AG10803 (cell line): ENCODE measurements at regions not wholly inside any gene's neighbourhood (a gene's known extent, or its start where the extent isn't known, plus 50 kb on each side); places are given as distances from the start of the nearest gene placed in this dataset.

Experiments used
- DNase-seq: peaks from one replicate; pipeline ENCODE4 v3.0.0; 2010; ENCODE audit warnings: low read depth
- H3K4me3 ChIP-seq: 2 replicates; pipeline ENCODE4 v1.5.1; 2011; ENCODE audit warnings: mild to moderate bottlenecking, low read length, control low read depth
- TF ChIP-seq, protein P1 (sequence below): conservative IDR thresholded peaks from 2 replicates; pipeline ENCODE4 v1.5.1; 2011; ENCODE audit warnings: mild to moderate bottlenecking, low read length, control low read depth, inconsistent platforms

- DNase-seq, result no peak
- TF ChIP-seq, protein P1, sequence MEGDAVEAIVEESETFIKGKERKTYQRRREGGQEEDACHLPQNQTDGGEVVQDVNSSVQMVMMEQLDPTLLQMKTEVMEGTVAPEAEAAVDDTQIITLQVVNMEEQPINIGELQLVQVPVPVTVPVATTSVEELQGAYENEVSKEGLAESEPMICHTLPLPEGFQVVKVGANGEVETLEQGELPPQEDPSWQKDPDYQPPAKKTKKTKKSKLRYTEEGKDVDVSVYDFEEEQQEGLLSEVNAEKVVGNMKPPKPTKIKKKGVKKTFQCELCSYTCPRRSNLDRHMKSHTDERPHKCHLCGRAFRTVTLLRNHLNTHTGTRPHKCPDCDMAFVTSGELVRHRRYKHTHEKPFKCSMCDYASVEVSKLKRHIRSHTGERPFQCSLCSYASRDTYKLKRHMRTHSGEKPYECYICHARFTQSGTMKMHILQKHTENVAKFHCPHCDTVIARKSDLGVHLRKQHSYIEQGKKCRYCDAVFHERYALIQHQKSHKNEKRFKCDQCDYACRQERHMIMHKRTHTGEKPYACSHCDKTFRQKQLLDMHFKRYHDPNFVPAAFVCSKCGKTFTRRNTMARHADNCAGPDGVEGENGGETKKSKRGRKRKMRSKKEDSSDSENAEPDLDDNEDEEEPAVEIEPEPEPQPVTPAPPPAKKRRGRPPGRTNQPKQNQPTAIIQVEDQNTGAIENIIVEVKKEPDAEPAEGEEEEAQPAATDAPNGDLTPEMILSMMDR, result no peak
- no peak overlapping the region for H3K4me3 ChIP-seq
These were observed 177.7 kb downstream of the MYCN start for GRCh38 chr2:16117791-16118610.

DNA sequence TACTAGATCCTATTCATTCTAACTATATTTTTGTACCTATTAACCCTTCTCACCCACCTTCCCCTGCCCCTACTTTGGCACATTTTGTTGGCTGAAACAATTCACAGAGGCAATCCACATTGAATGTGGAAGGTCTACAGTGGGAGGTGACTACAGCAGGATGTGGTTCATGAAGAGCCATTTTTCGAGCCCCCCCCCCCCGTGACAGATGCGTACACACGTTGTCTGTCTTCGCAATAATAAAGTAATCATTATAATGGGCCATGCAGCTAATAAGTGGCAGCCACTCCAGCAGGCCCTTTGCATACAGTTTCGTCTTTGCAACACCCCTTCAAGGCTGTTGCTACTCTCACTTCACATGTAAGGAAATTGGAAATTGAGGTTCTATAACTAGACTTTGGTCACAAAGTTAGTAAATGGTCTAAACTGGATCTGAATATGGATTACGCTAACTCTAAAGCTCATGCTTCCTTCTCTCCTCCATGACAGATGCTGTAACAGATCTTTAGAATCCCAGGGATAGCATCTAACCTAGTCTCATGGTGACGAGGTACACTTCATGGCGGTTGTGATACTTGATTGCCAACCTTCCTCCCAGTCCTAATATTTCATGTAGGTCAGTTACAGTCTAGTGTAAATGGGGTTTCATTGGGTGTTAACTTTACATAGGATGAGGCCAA is 176.8 kb downstream of the MYCN start:
- TF ChIP-seq, protein P1, result no peak
- H3K4me3 ChIP-seq, result no peak overlapping the region
- DNase-seq, result no peak

DNA sequence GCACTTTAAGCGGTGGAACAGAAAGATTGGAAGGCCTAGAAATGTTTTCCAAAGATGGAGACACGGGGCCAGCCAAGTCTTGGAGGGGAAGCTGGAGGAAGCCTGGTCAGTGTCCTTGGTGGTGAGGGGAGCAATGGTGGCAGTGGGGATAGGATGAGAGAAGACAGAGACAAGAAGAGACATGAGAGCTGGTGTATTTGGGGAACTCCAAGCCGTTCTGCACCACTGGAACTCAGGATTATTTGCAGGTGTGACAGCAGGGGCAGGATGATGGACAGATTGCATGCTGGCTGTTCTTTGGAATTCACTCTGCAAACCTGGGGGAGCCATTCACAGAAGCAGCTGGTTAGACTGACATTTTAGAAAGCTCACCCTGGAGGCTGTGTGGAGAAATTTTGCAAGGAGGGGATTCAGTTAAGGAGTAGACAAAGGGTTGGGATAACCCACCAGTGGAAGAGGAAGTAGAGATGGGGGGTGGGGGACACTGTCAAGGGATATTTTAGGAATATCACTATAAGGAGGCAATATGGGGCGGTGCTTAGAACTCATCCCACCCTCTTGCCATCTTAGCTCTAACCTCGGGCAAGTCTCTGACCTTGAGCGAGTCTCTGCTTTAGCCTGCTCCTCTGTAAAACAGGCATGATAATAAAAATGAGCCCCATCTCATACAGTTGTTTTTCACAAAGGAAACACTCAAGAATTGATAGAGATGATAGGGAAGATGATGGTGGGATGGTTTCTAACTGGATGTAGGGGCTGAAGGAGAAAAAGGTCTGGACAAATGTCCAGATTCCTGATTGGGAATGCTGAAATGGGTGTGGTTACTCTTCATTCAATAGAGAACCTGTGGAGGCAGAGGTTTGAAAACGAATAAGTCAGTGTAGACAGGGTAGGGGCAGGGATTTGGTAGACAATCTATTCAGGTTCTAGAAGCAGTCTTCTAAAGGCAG is 175.8 kb downstream of the MYCN start:
- TF ChIP-seq, protein P1, result no peak
- DNase-seq, result no peak
- H3K4me3 ChIP-seq, result no peak overlapping the region

GRCh38 chr2:16115291-16115690 is 174.9 kb downstream of the MYCN start:
- DNase-seq, result no peak
- TF ChIP-seq, protein P1, result no peak
- no peak overlapping the region for H3K4me3 ChIP-seq

- DNase-seq, result no peak
- TF ChIP-seq, protein P1, result no peak
- no peak overlapping the region for H3K4me3 ChIP-seq
These were observed 174.5 kb downstream of the MYCN start for GRCh38 chr2:16114836-16115235.

DNA sequence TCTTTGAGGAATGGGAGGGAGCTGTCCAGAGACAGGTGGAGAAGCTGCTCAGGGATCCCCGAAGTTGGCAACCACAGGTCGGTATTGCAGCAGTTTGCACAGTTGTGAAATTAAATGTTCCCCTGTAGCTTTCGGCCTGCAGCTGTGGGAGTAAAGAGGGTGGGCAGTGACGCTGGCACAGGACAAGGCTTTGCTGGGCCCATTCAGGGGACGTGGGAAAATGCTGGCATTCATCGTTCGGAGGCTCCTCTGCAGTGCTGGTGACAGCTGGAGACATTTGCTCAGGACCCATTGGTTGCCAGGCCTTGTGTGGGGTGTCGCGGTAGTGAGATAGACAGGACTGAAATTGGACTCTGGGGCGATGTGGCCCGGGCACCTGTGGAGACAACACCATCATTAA is 173.7 kb downstream of the MYCN start:
- H3K4me3 ChIP-seq, result no peak overlapping the region
- TF ChIP-seq, protein P1, result no peak
- DNase-seq, result no peak
